GM06990 (cell line): ENCODE measurements at regions not wholly inside any gene's neighbourhood (a gene's known extent, or its start where the extent isn't known, plus 50 kb on each side); places are given as distances from the start of the nearest gene placed in this dataset.

Source experiments
- DNase-seq: peaks from one replicate; pipeline ENCODE4 v3.0.0-alpha.2; 2011; ENCODE audit not compliant: insufficient read length; ENCODE audit errors: extremely low read depth
- H3K27me3 ChIP-seq: replicated peaks from 2 replicates; pipeline ENCODE4 v1.6.0; 2011; ENCODE audit warnings: low read length; ENCODE audit not compliant: control insufficient read depth, insufficient read depth
- H3K36me3 ChIP-seq: 2 replicates; pipeline ENCODE4 v1.5.1; 2011; ENCODE audit warnings: low read length; ENCODE audit not compliant: control insufficient read depth, insufficient read depth
- H3K4me3 ChIP-seq: replicated peaks from 2 replicates; pipeline ENCODE4 v1.5.1; 2011; ENCODE audit warnings: low read depth, mild to moderate bottlenecking, control low read depth, low read length
- TF ChIP-seq, protein P1 (sequence below): IDR thresholded peaks from 2 replicates; pipeline ENCODE4 v1.5.1; 2011; ENCODE audit warnings: low read length, control low read depth, mild to moderate bottlenecking, inconsistent platforms; ENCODE audit not compliant: insufficient read depth, poor library complexity, severe bottlenecking

DNA sequence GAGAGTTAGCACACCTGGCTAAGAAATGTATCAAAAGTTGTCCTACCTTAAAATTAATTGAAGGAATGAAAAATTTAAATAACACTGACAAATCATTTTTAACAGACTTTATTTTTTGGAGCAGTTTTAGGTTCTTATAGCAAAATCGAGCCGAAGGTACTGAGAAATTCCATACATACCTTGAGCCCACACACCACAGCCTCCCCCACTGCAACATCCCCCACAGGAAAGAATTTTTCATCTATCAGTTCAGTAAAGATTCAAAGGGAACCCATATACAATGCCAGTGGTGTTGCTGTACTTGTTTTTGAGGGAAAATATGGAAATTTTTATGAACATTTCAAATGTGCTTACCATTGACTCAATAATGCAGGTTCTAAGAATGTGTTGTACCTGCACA is 169.8 kb upstream of the HS6ST1 start:
- no peak for DNase-seq
- Histone ChIP-seq H3K36me3 (no peaks in the 10 kb centered on the region), H3K4me3 (no peak overlapping the region), H3K27me3 (no peaks in the 10 kb centered on the region; the same call in 1 of the 2 replicates)
- TF ChIP-seq, protein P1, sequence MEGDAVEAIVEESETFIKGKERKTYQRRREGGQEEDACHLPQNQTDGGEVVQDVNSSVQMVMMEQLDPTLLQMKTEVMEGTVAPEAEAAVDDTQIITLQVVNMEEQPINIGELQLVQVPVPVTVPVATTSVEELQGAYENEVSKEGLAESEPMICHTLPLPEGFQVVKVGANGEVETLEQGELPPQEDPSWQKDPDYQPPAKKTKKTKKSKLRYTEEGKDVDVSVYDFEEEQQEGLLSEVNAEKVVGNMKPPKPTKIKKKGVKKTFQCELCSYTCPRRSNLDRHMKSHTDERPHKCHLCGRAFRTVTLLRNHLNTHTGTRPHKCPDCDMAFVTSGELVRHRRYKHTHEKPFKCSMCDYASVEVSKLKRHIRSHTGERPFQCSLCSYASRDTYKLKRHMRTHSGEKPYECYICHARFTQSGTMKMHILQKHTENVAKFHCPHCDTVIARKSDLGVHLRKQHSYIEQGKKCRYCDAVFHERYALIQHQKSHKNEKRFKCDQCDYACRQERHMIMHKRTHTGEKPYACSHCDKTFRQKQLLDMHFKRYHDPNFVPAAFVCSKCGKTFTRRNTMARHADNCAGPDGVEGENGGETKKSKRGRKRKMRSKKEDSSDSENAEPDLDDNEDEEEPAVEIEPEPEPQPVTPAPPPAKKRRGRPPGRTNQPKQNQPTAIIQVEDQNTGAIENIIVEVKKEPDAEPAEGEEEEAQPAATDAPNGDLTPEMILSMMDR = no peak

DNA sequence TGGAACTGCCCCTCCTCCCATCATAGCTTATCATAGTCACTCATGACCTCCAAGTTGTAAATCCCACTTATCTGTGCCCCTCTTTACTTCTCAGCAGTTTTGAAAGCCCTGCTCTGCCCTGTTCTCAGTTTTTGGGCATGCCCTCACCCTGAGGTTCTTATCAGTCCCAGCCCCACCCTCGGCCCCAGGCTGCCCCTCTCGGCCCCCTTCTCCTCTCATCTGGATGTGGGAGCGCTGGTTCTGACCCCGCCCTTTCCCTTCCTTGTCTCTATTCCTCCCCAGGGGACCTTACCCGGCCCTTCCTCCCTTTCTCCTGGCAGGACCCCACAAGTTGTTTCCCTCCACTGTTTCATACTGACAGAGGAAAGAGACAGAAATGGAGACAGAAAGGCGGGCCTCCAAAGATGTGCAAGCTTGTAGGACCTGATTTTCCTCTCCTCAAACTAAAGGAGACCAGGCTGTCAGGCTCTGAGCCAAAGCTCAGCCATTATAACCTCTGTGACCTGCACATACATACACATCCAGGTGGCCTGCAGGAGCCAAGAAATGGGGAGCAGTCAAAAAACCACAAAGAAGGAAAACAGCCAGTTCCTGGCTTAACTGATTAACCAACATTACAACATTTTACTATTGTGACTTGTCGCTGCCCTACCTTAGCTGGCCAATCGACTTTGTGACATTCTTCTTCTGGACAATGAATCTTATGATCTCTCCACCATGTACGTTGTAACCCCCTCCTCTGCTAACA is 171.0 kb upstream of the HS6ST1 start:
- no peaks in the 10 kb centered on the region for H3K36me3 ChIP-seq
- no peak overlapping the region for H3K4me3 ChIP-seq
- DNase-seq = no peak
- TF ChIP-seq, protein P1 = no peak
- no peaks in the 10 kb centered on the region; the same call in 1 of the 2 replicates for H3K27me3 ChIP-seq

DNA sequence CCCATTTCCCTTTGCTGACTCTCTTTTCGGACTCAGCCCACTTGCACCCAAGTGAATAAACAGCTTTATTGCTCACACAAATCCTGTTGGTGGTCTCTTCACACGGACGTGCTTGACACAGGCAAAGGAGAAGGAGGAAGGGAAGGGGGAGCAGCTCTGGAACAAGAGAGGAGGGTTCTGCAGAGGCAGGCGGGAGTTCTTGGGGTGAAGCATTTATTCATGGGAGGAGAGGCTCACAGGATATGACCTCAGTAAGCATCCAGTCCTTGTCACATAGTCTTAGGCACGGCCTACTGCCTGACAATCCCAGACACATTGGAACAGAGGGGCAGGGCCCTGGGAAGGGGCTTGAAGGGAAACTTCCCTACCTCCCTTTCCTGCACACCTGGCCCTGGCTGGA is 171.7 kb upstream of the HS6ST1 start:
- Histone ChIP-seq H3K4me3 (no peak overlapping the region), H3K36me3 (no peaks in the 10 kb centered on the region), H3K27me3 (no peaks in the 10 kb centered on the region; the same call in 1 of the 2 replicates)
- no peak for DNase-seq
- TF ChIP-seq, protein P1 = no peak

DNA sequence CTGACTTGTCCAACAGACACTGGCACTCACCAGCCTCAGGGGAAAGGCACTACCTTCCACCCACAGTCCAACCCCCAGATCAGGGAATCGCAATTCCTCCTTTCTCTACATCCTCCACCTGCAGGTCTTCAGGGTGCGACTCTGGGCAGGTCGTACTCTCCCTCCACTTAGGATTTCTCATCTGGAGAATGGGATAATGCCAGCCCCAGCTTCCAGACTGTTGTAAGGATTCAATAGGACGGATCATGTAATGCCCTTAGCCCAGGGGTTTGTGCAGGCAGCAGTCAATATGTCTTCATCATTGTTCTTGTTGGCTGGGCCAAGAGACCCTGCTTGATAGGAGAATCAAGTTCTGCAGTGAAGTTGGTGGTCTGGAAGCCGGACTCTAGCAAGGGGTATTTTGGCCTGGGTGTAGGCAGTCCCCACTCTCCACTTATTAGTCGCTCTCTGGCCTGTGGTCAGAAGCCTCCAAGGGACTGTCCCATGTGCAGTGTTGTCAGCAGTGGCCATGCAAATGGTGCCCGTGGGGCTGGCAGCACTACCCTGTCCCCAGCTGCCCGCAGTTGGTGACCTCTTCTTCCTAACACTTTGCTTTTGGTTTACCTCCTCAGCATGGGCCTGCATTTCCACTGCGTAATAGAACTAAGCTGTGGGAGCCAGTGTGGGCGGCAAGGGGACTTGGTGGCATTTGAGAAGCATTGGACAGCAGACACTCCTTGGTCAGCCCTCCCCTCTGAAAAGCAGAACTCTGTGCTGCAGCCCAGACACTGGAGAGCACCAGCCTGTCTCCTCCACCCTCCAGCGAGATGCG is 172.4 kb upstream of the HS6ST1 start:
- Histone ChIP-seq H3K36me3 (no peaks in the 10 kb centered on the region), H3K27me3 (no peaks in the 10 kb centered on the region; the same call in 1 of the 2 replicates), H3K4me3 (no peak overlapping the region)
- DNase-seq = no peak
- TF ChIP-seq, protein P1 = no peak

DNA sequence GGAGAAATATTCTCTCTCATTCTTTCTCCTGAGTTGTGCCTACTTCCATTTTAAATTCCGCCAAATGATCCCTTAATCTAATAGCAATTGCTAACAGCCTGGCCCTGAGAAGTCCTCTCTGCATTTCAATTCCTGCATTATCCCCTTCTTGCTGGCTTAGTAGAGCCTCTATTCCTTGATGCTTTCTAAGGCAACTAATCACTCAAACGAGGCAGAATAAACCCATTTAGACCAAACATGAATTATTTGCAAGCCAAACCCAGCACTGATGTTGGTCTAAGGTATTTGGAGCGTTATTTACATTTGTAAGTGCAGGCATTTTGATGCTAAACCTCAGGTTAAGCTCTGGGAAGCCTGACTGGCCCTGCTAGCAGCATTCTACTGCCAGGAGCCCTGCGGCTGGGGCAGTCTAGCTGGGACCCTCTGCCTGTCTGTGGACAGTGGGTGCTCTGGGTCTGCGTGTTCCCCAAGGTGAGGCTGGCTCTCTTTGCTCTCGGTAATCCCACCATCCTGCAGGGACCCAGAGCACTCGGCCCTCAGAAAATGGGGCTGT is 173.1 kb upstream of the HS6ST1 start:
- TF ChIP-seq, protein P1 = no peak
- Histone ChIP-seq H3K36me3 (no peaks in the 10 kb centered on the region), H3K4me3 (no peak overlapping the region), H3K27me3 (no peaks in the 10 kb centered on the region; the same call in 1 of the 2 replicates)
- no peak for DNase-seq
